AG04449 (cell line): ENCODE measurements at regions not wholly inside any gene's neighbourhood (a gene's known extent, or its start where the extent isn't known, plus 50 kb on each side); places are given as distances from the start of the nearest gene placed in this dataset.

Experiments used
- CTCF ChIA-PET: fragments of 350-600 bp; formaldehyde crosslinking; extraction: SDS; loops from one replicate; lab custom pipeline; 2021; ENCODE audit warnings: antibody characterized with exemption; lab: Yijun Ruan, JAX
- POLR2A ChIA-PET: fragments of 400-600, 350-600 bp; formaldehyde crosslinking; extraction: SDS; loops from one replicate; lab custom pipeline; 2020; ENCODE audit warnings: antibody characterized with exemption, inconsistent platforms; lab: Yijun Ruan, JAX
- DNase-seq: peaks from one replicate; pipeline ENCODE4 v3.0.0-alpha.2; 2010; ENCODE audit warnings: low read depth, low spot score
- H3K4me3 ChIP-seq: 2 replicates; pipeline ENCODE4 v1.5.1; 2011; ENCODE audit warnings: low read depth, mild to moderate bottlenecking, control low read depth, low read length
- TF ChIP-seq, protein P1 (sequence below): IDR thresholded peaks from one replicate; pipeline ENCODE4 v1.5.1; 2011; ENCODE audit warnings: mild to moderate bottlenecking, moderate library complexity, low read length, control low read depth, inconsistent platforms; ENCODE audit not compliant: insufficient read depth; ENCODE audit errors: missing control alignments

DNA sequence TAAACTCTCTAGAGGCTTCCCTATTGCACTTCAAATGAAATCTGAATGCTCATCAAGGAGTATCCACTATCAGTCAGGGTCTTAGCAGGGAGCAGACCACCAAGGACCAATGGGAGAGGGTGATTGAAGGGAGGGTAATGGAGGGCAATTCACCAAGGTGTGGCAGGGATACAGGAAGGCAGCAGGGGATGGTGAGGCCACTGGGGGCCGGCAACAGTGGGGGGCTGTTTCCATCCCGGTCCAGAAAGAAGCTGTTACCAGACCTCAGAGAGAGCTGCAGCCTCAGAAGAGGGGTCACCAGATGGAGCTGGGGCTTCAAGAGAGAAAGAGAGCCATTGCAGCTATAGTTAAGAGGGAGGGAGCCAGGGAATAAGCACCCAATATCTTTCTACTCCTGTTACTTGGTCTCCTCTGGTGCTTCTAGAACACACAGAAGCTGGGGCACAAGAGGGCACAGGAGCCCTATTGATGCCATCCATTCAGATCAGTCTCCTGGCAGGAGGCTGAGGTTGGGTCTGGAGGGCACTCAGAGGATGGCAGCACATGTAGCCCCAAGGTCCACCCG lies 417.6 kb downstream of the PTPRU start:
- POLR2A ChIA-PET: no interaction called here
- DNase-seq: no peak
- TF ChIP-seq, protein P1, sequence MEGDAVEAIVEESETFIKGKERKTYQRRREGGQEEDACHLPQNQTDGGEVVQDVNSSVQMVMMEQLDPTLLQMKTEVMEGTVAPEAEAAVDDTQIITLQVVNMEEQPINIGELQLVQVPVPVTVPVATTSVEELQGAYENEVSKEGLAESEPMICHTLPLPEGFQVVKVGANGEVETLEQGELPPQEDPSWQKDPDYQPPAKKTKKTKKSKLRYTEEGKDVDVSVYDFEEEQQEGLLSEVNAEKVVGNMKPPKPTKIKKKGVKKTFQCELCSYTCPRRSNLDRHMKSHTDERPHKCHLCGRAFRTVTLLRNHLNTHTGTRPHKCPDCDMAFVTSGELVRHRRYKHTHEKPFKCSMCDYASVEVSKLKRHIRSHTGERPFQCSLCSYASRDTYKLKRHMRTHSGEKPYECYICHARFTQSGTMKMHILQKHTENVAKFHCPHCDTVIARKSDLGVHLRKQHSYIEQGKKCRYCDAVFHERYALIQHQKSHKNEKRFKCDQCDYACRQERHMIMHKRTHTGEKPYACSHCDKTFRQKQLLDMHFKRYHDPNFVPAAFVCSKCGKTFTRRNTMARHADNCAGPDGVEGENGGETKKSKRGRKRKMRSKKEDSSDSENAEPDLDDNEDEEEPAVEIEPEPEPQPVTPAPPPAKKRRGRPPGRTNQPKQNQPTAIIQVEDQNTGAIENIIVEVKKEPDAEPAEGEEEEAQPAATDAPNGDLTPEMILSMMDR: no peak
- H3K4me3 ChIP-seq: no peak overlapping the region
- CTCF ChIA-PET: interaction anchor here (0.9 kb wide), 1 partner anchor 50 kb away, joined by 5 read pairs; no protein-coding TSS in a partner anchor

DNA sequence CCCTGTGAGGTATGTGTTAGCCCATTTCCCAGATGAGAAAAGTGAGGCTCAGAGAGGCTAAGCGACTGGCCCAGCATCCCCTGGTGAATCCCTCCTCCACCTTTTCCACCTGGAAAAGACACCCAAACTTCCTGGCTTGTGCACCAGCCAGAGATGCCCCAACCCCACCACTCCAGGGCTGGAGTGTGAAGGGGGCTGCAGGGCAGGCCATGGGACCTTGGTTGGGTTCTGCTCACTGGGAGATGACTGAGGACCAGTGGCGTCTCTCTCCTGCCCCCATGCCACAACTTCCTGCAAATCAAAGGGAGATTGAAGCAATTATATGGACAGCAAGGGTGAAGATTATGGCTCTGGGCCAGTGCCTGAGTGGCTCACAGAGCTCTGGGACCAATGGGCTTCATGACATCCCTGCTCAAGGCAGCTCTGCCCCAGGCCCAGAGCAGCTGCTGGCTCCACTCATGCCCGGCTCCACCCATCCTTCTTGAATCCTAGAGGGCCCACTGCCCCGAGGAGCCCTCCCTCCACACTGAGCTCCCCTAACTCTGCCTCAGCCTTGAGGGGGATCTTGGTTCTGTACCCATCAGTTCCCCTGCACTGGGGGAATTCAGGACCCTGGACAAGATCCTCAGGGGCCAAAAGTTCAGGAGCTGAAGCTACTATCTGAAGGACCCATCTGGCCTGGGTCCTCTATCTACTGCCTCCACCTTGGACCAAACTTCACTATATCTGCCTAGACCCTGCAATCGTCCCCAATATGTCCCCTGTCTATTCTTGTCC lies 416.9 kb downstream of the PTPRU start:
- no peak for DNase-seq
- TF ChIP-seq, protein P1: no peak
- POLR2A ChIA-PET: no interaction called here
- CTCF ChIA-PET: interaction anchor here (0.9 kb wide), 1 partner anchor 50 kb away, joined by 5 read pairs; no protein-coding TSS in a partner anchor
- no peak overlapping the region for H3K4me3 ChIP-seq

DNA sequence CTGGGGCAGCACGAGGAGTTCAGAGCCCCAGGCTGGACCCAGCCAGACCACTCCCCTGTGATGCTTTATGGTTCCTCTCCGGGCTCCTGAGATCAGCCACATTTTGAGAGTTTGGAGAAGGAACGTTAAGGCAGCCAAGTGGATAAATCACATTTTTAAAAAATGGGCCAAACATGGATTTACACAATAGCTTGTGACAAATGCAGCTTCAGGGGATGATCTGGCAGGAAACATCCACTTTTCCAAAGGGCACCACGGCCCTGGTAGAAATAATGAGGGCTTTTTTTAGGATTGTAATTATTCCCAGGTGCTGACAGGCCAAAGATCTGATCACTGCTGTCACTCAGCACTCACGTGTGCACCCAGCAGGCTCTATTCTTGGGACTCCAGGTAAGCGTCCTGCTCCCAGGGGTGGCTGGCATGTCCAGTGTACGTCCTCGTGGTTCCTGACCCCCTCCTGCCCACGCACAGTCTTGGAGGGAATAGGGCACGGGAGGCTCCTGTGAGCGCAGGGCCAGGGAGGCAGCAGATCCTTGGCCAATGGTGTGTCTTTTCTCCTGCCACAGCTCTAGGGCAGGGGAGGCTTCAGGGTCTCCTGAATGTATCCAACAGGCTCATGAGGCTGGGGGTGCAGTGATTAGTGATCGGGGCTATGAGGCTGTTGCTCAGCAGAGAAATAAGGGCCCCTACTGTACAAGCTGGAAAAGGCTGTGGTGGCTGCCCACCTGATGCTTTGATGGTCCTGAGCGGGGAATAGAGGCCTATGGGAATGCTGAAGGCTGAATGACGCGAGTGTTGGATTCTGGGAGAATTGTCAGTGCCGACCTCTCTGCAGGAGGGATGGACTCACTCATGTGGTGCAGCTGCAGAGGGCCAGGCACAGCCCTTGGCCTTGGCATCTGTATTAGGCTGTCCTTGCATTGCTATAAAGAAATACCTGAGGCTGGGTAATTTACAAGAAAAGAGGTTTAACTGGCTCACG lies 415.7 kb downstream of the PTPRU start:
- DNase-seq: no peak
- ChIA-PET CTCF (no interaction called here), POLR2A (no interaction called here)
- H3K4me3 ChIP-seq: no peak overlapping the region
- TF ChIP-seq, protein P1: no peak

DNA sequence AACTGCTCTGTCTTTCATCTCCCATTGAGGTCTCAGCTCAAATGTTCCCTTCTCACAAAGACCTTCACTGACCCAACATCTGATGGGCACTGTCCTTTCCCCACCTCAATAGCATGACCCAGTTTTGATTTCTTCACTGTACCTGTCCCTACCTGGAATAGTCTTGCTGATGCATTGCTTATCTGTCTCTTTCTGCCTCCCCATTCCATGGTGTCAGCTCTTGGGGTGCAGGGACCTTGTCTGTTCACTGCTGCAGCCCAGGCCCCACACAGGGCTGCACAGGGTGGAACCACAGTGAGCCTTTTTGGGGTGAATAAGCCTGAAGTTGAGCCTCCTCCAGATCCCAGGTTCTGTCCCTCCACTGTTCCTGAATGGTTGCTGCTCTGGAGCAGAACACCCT lies 414.9 kb downstream of the PTPRU start:
- POLR2A ChIA-PET: no interaction called here
- TF ChIP-seq, protein P1: no peak
- H3K4me3 ChIP-seq: no peak overlapping the region
- no peak for DNase-seq
- CTCF ChIA-PET: no interaction called here

DNA sequence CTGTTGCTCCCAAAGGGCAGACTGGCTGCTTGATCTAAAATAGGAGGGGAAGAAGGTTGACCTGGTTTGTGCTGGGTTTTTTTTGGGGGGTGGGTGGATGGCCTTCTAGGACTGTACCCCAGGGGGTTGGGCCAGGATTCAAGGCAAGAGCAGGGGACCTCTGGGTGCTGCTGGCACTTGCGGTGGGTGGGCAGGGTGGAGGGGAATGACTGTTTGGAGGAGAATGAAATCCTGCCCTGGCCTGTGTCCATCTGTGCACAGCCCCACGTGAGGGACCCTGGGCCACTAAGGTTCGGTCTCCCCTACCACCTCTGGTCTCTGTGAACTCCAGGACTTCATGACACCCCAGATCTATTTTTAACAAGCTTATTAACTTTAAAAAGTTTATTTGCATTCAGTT lies 414.2 kb downstream of the PTPRU start:
- ChIA-PET POLR2A (no interaction called here), CTCF (no interaction called here)
- no peak for DNase-seq
- TF ChIP-seq, protein P1: no peak
- H3K4me3 ChIP-seq: no peak overlapping the region
